Mesothelial cell of epicardium (in vitro differentiated cells): ENCODE measurements at regions not wholly inside any gene's neighbourhood (a gene's known extent, or its start where the extent isn't known, plus 50 kb on each side); places are given as distances from the start of the nearest gene placed in this dataset.

Experiments used
- DNase-seq, 2 experiments: peaks; one replicate each; pipeline ENCODE4 v3.0.0; 2021; ENCODE audit warnings: low spot score in 2 of 2; ENCODE audit not compliant: unreplicated experiment in 2 of 2
- H3K27ac Mint-ChIP-seq: 2 replicates; pipeline ENCODE4 v1.8.0; 2021; ENCODE audit warnings: mixed read lengths
- H3K27me3 Mint-ChIP-seq: 2 replicates; pipeline ENCODE4 v1.8.0; 2021; ENCODE audit warnings: low read depth, mixed read lengths
- H3K36me3 Mint-ChIP-seq: 2 replicates; pipeline ENCODE4 v1.8.0; 2021; ENCODE audit warnings: mixed read lengths
- H3K4me1 Mint-ChIP-seq: 2 replicates; pipeline ENCODE4 v1.8.0; 2021; ENCODE audit warnings: mixed read lengths
- H3K4me3 Mint-ChIP-seq: 2 replicates; pipeline ENCODE4 v1.8.0; 2021; ENCODE audit warnings: mild to moderate bottlenecking, moderate library complexity, mixed read lengths
- H3K9me3 Mint-ChIP-seq: 2 replicates; pipeline ENCODE4 v1.8.0; 2021; ENCODE audit warnings: mixed read lengths
- CTCF ChIP-seq: fragments of 200-600 bp; sonication (generic); IDR thresholded peaks from one replicate; pipeline ENCODE4 v1.5.0; 2021; ENCODE audit warnings: antibody characterized with exemption; ENCODE audit not compliant: unreplicated experiment

GRCh38 chr4:152112887-152113286 lies 352.1 kb upstream of the GATB start:
- peaks cover 8% of the 10 kb centered on the region for H3K4me1 Mint-ChIP-seq
- H3K27me3 Mint-ChIP-seq = no peaks in the 10 kb centered on the region
- H3K36me3 Mint-ChIP-seq = no peaks in the 10 kb centered on the region
- H3K4me3 Mint-ChIP-seq = no peak overlapping the region
- no peak overlapping the region for H3K27ac Mint-ChIP-seq
- no peaks in the 10 kb centered on the region for H3K9me3 Mint-ChIP-seq
- no peak for TF ChIP-seq CTCF
- DNase-seq = no peak

- no peak for TF ChIP-seq CTCF
- Mint-ChIP-seq H3K27me3 (no peaks in the 10 kb centered on the region), H3K4me1 (peaks cover 6% of the 10 kb centered on the region), H3K9me3 (no peaks in the 10 kb centered on the region), H3K27ac (no peak overlapping the region), H3K4me3 (no peak overlapping the region), H3K36me3 (no peaks in the 10 kb centered on the region)
- no peak for DNase-seq
These were observed 351.4 kb upstream of the GATB start for GRCh38 chr4:152112190-152112589.

DNA sequence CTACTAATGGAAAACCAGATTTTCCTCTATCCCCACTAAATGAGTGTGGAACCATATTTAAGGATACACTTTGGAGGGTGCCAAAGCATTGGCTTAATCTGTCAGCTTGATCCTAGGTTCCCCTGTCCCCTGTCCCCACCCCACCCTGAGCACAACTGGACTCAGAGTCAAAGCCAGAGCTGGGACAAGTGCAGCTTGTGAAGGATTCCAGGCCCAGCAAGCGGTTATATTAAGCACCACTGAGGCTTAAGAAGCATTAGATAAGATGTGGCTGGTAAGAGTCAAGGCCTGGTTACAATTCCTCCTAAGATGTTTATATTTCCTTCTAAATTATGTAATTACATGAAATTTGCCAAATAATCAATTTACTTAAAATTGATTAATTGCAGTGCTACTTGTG lies 350.0 kb upstream of the GATB start:
- H3K9me3 Mint-ChIP-seq = no peaks in the 10 kb centered on the region
- DNase-seq = no peak
- no peak overlapping the region for H3K27ac Mint-ChIP-seq
- peaks cover 15% of the 10 kb centered on the region for H3K4me1 Mint-ChIP-seq
- no peak for TF ChIP-seq CTCF
- H3K27me3 Mint-ChIP-seq = no peaks in the 10 kb centered on the region
- no peaks in the 10 kb centered on the region for H3K36me3 Mint-ChIP-seq
- no peak overlapping the region for H3K4me3 Mint-ChIP-seq

- Mint-ChIP-seq H3K9me3 (no peaks in the 10 kb centered on the region), H3K36me3 (no peaks in the 10 kb centered on the region), H3K27me3 (no peaks in the 10 kb centered on the region), H3K4me1 (peaks cover 20% of the 10 kb centered on the region), H3K27ac (no peak overlapping the region), H3K4me3 (no peak overlapping the region)
- no peak for DNase-seq
- TF ChIP-seq CTCF = no peak
These were observed 349.0 kb upstream of the GATB start for GRCh38 chr4:152109531-152110509.

- no peak for TF ChIP-seq CTCF
- Mint-ChIP-seq H3K4me3 (no peak overlapping the region), H3K27ac (no peak overlapping the region), H3K4me1 (peaks cover 30% of the 10 kb centered on the region), H3K36me3 (no peaks in the 10 kb centered on the region), H3K9me3 (no peaks in the 10 kb centered on the region), H3K27me3 (no peaks in the 10 kb centered on the region)
- no peak for DNase-seq
These were observed 347.1 kb upstream of the GATB start for GRCh38 chr4:152107736-152108500.
